HT-29 (cell line): ENCODE measurements at regions not wholly inside any gene's neighbourhood (a gene's known extent, or its start where the extent isn't known, plus 50 kb on each side); places are given as distances from the start of the nearest gene placed in this dataset. TPM values are rescaled to one million over a fixed set of nuclear protein-coding genes. Genes with fewer than 3 reads are reported as not detected.

Experiments
- small RNA-seq: library from RNA; depleted of rRNA; stranded (forward); fragments of <200 nt; gene quantifications from one replicate; pipeline ENCODE3, GENCODE V24; 2014

Small RNA genes lying in the stretch of these regions (small RNA-seq; reads per million reads assigned to genes)
- not detected for gene AC073530.2
